Retinal pigment epithelial cell (primary cell): ENCODE measurements at regions not wholly inside any gene's neighbourhood (a gene's known extent, or its start where the extent isn't known, plus 50 kb on each side); places are given as distances from the start of the nearest gene placed in this dataset.

Source experiments
- DNase-seq: peaks from one replicate; pipeline ENCODE4 v3.0.0-alpha.2; 2010; ENCODE audit warnings: low read depth
- H3K4me3 ChIP-seq: 2 replicates; pipeline ENCODE4 v1.5.1; 2011; ENCODE audit warnings: mild to moderate bottlenecking, low read length, control low read depth, moderate library complexity
- TF ChIP-seq, protein P1 (sequence below): conservative IDR thresholded peaks from 2 replicates; pipeline ENCODE4 v1.5.1; 2011; ENCODE audit warnings: low read depth, low read length, control low read depth, inconsistent platforms

DNA sequence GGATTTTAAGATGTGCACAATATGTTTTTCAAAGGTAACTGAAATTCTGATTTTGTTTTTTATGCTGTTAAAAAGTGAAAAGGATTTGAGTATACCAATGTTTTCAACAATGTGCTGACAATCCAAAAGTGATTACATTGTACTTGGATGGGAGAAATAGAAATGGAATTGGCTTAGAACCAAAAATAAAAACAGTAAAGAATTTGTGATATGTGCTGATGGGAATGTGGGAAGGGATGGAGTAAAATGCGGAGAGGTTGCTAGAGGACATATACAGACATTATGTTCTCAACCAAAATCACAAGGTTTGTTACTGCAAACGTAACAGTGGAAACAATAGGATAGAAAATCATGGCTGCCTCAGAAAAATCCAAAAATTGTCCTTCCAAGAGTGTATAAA lies 279.3 kb upstream of the TENM4 start:
- TF ChIP-seq, protein P1, sequence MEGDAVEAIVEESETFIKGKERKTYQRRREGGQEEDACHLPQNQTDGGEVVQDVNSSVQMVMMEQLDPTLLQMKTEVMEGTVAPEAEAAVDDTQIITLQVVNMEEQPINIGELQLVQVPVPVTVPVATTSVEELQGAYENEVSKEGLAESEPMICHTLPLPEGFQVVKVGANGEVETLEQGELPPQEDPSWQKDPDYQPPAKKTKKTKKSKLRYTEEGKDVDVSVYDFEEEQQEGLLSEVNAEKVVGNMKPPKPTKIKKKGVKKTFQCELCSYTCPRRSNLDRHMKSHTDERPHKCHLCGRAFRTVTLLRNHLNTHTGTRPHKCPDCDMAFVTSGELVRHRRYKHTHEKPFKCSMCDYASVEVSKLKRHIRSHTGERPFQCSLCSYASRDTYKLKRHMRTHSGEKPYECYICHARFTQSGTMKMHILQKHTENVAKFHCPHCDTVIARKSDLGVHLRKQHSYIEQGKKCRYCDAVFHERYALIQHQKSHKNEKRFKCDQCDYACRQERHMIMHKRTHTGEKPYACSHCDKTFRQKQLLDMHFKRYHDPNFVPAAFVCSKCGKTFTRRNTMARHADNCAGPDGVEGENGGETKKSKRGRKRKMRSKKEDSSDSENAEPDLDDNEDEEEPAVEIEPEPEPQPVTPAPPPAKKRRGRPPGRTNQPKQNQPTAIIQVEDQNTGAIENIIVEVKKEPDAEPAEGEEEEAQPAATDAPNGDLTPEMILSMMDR: no peak
- DNase-seq: peak; percentile 5
- no peak overlapping the region for H3K4me3 ChIP-seq

DNA sequence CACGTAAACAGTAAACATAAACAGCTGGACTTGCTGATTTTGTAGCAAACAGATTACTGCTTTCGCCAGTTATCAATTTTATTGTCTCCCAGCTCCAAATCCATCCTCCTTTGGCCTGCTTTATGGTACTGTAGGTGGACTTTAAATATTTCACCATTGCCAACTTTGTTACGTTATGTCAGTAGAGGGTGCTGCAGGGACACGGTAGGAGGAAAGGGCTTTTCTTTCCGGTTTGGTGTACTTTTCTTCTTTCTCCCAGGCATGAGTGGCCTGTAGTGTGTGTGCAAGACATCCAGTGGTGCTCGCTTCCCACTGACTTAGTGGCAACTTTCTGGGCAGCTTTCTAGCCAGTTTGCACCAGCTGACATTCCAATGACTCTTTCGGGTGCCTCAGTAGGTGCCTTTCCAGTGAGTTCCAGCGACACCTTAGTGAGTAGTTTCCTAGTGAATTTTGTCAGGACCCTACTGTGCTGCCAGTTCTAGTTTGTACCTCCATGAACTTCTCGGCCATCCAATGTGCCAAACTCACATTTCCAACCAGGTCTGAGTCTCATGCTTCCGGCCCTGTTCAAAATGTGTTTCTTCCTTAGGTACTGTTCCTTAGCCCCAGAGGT lies 267.6 kb upstream of the TENM4 start:
- peak; percentile 15 for DNase-seq
- TF ChIP-seq, protein P1: peak; percentile 67
- H3K4me3 ChIP-seq: no peak overlapping the region

- TF ChIP-seq, protein P1: no peak
- DNase-seq: no peak
- no peak overlapping the region for H3K4me3 ChIP-seq
Observed at GRCh38 chr11:79705648-79706047, 264.8 kb upstream of the TENM4 start.

GRCh38 chr11:79702303-79702702 lies 261.5 kb upstream of the TENM4 start:
- no peak overlapping the region for H3K4me3 ChIP-seq
- TF ChIP-seq, protein P1: no peak
- DNase-seq: no peak

DNA sequence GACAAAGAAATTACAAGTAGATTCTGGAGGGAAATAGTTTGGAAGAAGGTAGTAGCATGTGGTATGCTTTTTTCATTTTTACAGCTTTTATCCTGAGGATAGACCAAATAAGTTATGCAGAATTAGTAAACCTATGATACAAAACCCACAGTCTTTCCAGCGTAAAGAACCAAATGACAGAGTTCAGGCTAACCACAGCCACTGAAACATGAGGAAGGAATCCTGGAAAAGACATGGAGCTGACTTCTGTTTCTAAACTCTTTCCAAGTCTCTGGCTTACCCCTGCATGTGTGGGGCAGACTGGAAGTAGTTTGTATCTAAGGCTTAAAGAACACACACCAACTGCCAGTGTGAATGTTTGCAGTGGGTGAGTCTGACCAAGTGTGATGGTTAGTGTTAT lies 258.4 kb upstream of the TENM4 start:
- H3K4me3 ChIP-seq: no peak overlapping the region
- DNase-seq: no peak
- TF ChIP-seq, protein P1: no peak

GRCh38 chr11:79697905-79698304 lies 257.1 kb upstream of the TENM4 start:
- DNase-seq: no peak
- TF ChIP-seq, protein P1: no peak
- H3K4me3 ChIP-seq: no peak overlapping the region

GRCh38 chr11:79694368-79694767 lies 253.5 kb upstream of the TENM4 start:
- no peak for DNase-seq
- TF ChIP-seq, protein P1: no peak
- no peak overlapping the region for H3K4me3 ChIP-seq
